Brain pericyte (primary cell): ENCODE measurements at regions not wholly inside any gene's neighbourhood (a gene's known extent, or its start where the extent isn't known, plus 50 kb on each side); places are given as distances from the start of the nearest gene placed in this dataset.
"Not testable (repeated sequence)": the region's sequence is repeated elsewhere in the genome, so short reads cannot be mapped to it uniquely, and the experiment has no call there.

Experiments
- DNase-seq: peaks from one replicate; pipeline ENCODE4 v3.0.0-alpha.2; 2012; ENCODE audit warnings: low read depth, low spot score

DNA sequence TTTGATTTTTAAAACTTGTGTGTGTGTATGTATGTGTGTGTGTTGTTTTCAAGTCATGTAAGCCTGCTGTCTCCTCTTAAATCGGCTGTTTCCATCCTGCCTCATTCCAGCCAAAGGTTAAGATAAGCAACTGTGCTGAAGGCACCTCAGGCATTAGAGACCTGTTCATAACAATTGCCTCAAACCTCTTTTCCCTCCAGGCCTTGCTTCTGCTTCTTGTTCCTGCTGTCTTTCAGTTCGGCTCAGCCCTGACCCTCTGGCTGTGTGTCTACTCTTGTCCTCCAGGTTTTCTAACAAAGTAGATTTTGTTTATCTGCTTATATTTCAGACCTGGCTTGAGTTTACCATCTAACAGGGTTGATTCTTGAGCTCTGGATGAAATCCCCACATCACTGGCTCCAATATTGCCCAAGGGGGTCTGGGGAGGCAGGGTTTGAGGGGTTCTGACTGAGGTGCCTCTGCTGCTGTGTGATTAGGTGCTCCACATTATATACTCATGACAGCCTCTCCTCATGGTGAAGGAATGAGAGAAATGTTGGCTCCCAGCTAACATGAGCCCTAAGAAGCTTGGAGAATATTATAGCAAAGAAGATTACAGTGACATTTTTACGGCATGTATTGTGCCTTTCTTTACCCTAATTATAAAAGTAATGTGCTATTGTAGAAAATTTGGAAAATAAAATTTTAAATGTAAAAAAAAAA is 229.7 kb upstream of the PIK3R1 start:
- DNase-seq: no peak

GRCh38 chr5:67984546-67984945 is 231.0 kb upstream of the PIK3R1 start:
- no peak for DNase-seq

DNA sequence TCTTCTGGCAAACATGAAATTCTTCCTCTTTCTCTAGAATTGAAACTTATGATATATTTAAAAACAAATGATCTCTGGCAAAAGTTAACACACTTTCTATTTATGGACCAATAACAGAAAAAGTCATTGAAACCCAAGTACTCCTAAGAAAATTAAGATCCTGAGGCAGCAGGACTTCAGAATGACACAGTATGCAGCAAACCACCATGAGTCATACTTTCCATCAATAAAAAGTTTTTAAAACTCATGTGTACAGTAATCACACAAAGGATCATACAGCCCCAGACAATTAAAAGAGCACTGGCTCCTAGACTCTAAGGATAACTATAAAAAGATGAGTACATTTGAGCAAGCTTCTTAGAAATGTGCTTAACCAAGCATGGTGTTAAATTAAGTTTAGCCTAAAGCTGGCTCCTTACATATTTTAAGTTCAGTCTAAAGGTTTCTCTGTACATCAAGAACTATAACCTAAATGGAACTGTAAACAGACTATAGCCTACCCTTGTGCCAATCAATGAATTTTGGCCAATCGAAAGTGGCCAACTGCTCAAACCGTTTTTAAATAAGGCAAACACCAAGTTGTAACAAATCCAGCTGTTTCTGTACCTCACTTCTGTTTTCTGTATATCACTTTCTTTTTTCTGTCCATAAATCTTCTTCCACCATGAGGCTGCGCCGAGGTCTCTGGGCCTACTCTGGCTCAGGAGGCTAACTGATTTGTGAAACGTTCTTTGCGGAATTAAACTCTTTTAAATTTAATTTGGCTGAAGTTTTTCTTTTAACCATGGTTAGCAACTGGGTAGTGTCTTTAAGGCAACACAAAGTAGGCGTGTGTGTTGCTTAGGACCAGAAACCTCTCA is 232.1 kb upstream of the PIK3R1 start:
- DNase-seq: peak; percentile 69

DNA sequence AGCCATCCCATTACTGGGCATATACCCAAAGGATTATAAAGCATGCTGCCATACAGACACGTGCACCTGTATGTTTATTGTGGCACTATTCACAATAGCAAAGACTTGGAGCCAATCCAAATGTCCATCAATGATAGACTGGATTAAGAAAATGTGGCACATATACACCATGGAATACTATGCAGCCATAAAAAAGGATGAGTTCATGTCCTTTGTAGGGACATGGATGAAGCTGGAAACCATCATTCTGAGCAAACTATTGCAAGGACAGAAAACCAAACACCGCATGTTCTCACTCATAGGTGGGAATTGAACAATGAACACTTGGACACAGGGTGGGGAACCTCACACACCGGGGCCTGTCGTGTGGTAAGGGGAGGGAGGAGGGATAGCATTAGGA is 233.4 kb upstream of the PIK3R1 start:
- DNase-seq: not testable (repeated sequence)

DNA sequence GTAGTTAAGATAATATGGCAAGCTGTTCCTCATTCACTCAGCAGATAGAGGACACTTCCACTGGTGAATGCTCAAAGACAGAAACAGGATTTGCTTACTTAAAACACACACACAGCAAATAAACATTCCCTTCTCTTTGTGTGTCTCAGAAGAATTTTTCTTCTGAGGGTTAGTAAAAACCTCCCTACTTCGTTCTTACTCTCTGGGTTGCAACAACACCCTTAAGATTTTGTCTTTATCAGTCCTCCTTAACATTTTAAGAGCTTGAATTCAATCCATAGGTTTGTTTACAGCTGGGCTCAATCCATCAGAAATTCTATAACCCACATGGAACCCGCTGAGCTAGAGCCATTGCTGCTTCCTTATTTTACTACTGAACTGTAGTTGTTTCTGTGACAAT is 237.4 kb upstream of the PIK3R1 start:
- DNase-seq: no peak

DNA sequence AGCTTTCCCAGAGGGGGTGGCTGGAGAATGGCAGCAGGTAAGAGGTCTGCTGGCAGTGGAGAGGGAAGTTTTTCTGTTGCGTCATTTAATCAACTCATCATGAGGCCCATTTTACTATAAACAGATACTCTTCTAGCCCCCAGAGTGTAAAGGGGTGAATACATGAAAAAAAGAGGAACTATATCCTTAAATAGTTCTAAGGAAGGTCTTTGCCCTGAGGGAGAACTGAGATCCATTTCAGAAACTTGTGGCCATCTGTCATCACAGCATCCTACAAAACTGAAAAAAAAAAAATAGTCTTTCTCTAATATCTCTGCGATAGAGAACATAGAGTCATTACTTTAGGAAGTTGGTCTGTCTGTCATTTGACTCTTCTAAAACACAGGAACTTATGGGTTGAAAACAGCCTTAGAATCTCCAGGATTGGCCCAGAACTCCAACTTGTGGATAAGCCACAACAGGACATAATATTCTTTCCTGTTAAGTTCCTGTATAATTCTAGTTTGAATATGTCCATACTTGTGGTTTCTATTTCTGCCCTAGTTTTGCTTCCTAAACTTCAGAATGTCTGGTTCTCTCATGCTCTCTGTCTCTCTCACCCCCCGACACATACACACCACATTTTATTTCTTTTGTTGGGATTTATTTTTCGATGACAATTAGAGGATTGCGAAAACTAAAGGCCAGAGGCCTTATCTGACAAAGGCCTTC is 238.5 kb upstream of the PIK3R1 start:
- DNase-seq: no peak

DNA sequence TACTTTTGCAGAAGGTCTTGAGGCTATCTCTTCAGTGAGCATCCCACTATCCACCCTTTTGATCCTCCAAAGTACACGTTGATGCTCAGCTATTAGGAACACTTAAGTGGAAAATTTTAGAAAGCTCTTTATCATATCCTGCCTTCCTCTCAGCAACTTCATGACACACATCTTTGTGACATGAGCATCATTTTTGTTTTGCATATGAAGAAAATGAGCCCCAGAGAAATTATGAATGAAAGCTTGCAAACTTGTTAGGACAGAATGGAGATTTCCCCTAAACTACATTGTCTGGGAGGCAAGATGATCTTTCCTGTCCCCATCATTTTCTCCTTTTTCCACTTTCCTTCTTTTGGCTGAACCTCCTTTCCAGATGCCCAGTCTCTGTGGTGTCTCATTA is 239.4 kb upstream of the PIK3R1 start:
- DNase-seq: no peak

GRCh38 chr5:67974471-67974870 is 241.1 kb upstream of the PIK3R1 start:
- DNase-seq: no peak

GRCh38 chr5:67974054-67974453 is 241.5 kb upstream of the PIK3R1 start:
- DNase-seq: no peak

DNA sequence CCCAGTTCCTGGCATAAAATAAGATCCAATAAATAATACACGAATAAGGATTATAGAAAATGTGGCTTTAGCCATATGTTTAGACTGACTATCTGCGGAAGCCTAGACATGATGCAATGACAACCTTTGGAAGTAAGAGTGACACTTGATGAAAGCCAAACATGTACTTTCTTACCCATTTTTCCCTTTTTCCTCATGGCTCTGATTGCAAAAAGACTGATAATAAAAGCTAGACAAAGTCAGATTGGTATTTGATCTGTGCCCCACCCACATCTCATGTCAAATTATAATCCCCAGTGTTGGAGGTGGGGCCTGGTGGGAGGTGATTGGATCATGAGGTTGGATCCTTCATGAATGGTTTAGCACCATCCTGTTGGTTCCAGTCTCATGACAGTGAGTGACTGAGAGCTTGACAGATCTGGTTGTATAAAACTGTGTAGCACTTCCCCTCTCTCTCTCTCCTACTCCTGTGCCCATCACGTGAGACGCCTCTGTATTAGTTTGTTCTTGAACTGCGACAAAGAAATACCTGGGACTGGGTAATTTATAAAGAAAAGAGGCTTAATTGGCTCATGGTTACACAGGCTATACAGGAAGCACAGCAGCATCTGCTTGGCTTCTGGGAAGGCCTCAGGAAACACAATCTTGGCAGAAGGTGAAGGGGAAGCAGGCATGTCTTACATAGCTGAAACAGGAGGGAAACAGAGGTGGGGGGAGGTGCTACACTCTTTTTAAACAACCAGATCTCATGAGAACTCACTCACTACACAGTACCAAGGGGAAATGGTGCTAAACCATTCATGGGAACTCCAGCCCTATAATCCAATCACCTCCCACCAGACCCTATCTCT is 243.4 kb upstream of the PIK3R1 start:
- no peak for DNase-seq

DNA sequence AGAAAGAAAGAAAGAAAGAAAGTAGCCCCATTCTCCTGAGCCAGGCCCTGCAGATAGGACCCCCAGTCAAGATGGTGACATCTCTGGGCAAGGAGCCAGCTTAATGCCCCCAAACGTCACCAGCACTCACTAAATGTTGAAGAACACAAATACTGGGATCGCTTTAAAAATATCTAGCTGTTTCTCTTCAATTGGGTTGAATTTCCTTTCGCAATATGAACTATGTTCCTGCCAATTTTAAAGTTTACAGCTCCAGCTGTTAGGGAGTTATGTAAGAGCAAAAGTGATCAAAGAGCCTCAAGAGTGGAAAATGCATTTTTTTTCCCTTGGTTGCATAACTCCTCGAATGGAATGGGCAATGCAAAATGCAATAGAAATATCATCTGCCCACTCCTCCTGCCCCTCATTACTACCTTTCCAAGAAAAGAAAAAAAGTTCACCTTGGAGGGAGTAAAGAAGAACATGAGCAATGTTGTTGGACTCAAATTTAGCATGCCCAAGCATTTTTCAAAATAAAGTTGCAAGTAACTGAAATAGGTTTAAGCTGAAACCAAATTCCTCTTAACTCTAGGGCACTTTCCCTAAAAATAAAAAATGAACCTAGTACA is 244.2 kb upstream of the PIK3R1 start:
- DNase-seq: no peak

GRCh38 chr5:67969631-67970030 is 245.9 kb upstream of the PIK3R1 start:
- DNase-seq: no peak

- no peak for DNase-seq
Observed at GRCh38 chr5:67969176-67969575, 246.4 kb upstream of the PIK3R1 start.

DNA sequence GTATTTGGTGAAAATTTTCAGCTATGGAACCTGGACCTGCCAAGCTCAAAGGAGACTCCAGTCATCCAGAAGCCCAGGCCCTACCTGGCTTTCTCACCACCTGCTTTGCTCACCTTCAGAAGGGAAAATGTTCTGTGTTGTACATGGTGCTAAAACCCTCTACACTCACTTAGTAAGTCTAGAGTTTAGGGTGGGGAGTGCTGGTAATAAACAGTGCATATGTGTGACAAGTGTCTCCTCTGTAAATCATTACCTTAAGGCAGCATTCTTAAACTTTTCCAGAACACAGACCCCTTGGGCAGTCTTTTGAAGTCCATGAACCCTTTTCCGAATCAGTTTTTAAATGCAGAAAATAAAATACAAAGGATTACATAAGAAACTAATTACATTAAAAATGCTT is 248.8 kb upstream of the PIK3R1 start:
- DNase-seq: no peak

DNA sequence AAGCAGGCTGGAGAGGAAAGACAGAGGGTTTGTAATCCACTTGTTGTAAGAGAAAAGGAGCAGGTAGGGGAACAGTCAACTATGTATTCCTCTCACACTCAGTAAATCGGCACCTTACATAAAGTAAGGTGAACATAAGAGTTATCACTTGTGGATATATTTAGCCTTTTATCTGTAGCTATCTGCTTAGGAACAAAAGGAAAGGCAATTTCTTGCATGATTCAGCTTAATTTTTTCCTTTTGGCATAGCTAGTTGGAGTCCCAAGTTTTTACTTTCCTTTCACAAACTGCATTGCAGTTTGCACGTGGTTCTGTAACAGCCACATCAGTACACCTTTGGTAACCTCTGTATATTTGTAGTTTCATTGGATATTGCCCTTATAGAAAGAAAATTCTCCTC is 250.9 kb upstream of the PIK3R1 start:
- no peak for DNase-seq

DNA sequence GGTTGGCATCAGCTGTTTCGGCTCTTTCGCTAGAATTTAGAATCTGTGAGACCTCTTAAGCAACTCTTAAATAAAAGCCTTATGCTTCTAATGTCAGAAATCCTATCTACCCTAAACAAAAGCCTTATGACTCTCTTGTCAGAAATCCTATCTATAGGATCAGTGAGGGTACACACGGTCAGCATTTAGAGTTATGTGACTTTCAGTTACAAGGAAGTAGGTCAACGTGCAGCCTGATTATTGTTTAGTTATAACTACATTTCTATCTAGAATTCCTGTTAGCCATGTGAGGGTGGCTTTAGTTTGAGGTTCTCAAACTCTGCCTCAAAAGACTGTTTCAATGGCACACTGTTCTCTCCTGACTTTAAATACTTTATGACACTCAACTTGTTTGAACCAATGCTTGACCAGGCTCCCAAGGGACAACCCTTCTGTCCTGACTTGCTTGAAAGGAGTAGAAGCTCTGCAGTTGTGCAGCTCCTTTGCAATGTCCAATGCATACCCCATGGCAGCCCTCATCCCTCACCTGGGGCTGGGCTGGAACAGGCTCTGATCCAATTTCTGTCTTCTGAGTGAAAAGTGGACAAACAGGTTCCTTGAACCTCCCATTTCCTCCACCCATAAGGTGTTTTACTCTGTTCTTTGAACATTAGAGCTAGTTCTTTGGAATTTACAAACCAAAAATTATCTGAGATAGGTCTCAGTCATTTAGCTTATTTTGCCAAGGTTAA is 251.6 kb upstream of the PIK3R1 start:
- DNase-seq: no peak

DNA sequence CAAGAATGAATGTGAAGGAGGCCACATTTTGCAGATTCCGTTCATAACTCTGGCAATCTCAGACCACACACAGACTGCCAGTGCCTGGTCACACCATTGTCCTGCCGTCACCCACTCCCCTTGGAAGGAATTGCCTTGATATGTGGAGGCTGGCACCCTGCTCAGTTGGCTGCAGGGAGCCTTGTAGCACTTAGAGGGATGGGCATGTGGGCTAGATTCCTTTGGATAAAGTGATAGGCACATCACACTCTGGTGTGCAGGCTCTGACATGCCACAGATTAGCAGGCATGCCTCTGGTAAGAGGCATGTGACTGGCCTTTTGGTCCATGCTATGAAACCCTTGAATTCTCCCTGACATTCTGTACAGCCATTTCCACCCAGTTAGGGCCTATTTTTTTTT is 254.6 kb upstream of the PIK3R1 start:
- DNase-seq: no peak

DNA sequence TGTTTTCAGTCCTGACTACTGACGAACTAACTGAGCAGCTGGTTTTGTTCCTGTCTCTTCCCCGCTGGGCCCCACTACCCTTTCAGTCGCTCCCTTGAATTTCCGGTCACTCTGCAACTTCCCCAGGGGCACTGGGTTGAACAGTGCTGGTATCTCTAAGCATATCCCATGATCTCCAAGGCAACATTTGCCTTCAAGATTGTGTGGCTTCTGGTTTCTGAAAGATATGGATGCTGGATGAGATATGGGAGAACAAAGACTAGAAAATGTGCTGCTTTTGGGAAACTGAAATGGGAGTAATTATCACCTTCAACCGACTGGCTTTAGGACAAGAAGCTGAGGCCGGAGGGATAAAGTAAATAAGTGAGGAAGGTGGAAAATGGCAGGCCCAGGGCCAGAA is 258.2 kb upstream of the PIK3R1 start:
- no peak for DNase-seq

DNA sequence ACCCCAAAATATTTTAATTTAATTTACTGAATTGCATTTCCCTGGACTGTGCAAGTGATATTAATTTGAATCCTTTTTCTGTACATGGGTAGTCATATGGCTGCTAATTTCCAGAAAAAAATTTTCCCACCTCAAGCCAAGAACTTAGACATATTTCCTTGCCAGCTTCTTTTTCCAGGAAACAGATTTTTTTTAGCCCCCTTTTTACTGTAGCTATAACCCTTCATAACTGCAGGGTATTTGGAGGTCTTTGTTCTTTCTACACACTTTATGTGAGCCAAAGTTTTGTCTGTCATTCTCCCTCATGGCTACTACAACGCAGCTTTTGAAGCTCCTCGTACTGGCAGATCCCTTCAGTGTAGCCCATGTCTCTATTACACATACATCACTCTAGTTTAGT is 261.2 kb upstream of the PIK3R1 start:
- no peak for DNase-seq

- DNase-seq: no peak
Observed at GRCh38 chr5:67942421-67942820, 273.1 kb upstream of the PIK3R1 start.
